ENCODE measurements at regions not wholly inside any gene's neighbourhood (a gene's known extent, or its start where the extent isn't known, plus 50 kb on each side); places are given as distances from the start of the nearest gene placed in this dataset.

GRCh38 chr7:17485904-17486303 is 187.5 kb downstream of the AHR start:
- TF ChIP-seq CTCF (IDR thresholded peaks at IDR 0.05) = no peak
- TF ChIP-seq POLR2AphosphoS5 (IDR thresholded peaks at IDR 0.05) = no peak
- TF ChIP-seq EP300 (IDR thresholded peaks at IDR 0.05) = no peak
- no peak for TF ChIP-seq POLR2A (IDR thresholded peaks at IDR 0.05; ENCODE audit: low read depth)

Data from esophagus muscularis mucosa (tissue), 4 donors.